ENCODE measurements at regions not wholly inside any gene's neighbourhood (a gene's known extent, or its start where the extent isn't known, plus 50 kb on each side); places are given as distances from the start of the nearest gene placed in this dataset.

DNA sequence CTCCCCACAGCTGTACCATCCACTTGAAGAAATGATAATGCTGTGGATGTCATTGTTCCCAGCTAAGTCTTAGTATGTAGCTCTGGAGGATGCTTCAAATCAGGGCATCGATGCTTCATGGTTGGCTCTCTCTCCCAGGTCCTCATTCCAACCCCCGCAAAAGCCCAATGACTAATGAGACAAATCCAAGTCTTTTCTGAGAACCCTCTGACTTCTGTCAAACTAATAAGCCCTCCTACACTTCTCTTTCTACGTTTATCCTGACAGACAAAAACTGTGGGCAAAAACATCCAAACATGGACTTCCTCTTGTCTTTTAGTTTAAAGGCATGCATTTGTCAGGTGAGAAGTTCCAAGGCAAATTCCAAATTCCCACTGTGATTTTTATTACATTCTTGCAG is 260.4 kb upstream of the TAC1 start:
- no peak for TF ChIP-seq CTCF (IDR thresholded peaks at IDR 0.05)
- no peak for TF ChIP-seq POLR2A (IDR thresholded peaks at IDR 0.05)
